Amygdala (tissue), 56 donors: ENCODE measurements at regions not wholly inside any gene's neighbourhood (a gene's known extent, or its start where the extent isn't known, plus 50 kb on each side); places are given as distances from the start of the nearest gene placed in this dataset.
A peak's percentile ranks its signal among the peaks of the same experiment; 100 is the strongest.
"Not testable (repeated sequence)": the region's sequence is repeated elsewhere in the genome, so short reads cannot be mapped to it uniquely, and the experiment has no call there.

ENCODE experiments used
- DNase-seq, 56 donors: peaks; one replicate each; lab custom pipeline; 2025; lab: John Stamatoyannopoulos, UW

- no peak for DNase-seq
These were observed 615.6 kb upstream of the ADAMTS9 start for GRCh38 chr3:65303431-65303830.

GRCh38 chr3:65291448-65292125, 603.8 kb upstream of the ADAMTS9 start:
- DNase-seq, result no peak

GRCh38 chr3:65288776-65289175, 601.0 kb upstream of the ADAMTS9 start:
- DNase-seq, result no peak

- DNase-seq, result no peak
These were observed 598.2 kb upstream of the ADAMTS9 start for GRCh38 chr3:65285956-65286355.

DNA sequence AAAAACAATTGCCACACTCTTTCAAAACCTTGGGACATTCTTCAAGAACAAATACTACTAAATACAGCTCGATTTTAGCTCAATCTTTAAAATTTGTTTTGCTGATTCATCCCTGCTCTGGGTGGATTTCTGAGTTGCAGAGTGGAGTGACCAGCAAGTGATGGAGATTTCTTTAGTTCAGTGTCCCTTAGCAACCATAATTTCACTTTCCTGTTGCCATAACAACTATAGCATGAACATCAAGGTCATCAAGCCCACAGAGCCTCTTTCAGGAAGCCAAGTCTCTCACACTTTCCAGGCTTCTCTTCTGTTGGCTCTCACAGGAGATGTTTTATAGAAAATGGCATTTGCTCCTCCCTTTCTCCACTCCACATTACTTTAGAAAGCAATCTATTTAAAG, 597.2 kb upstream of the ADAMTS9 start:
- DNase-seq, result peak in 1 of 56 donors; percentile 21

DNA sequence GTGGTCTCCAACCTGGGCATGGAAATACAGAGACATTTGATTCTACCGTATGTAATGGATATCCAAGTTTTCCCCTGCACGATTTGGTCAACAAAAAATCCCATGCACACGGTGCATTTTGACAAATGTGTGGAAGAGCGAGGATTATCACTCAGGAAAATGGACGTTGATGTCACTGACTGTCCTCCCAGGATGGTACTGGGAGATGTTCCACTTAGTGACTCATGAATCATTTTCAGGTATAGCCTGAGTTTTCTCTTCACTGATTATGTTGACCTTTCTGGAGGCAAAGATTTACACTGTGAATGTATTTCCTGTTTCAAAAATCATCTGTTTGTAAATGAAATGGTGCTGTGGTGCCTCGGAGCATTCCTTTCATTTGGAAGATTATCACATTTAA, 596.7 kb upstream of the ADAMTS9 start:
- DNase-seq, result no peak

DNA sequence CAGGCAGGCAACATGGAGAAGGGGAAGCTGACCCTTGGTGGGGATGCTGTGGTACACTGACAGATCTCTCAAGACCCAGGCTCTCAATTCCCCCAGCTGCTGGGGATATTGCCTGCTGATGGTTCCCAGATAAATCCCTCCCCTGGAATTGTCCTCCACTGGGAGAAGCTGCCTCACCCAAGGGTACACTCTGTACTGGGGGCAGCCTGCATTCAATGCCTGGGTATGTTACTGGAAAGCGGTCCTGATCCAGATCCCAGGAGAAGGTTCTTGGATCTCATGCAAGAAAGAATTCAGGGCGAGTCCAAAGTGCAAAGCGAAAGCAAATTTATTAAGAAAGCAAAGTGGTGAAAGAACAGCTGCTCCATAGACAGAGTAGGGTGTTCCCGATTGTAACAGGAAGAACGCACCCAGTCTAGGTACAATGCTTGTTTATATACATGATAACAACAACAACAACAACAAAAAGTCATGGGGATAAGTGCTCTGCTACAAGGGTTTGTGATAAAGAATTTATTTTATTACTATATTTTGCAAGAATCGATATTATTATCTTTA, 591.5 kb upstream of the ADAMTS9 start:
- DNase-seq, result no peak

- no peak for DNase-seq
These were observed 590.0 kb upstream of the ADAMTS9 start for GRCh38 chr3:65277798-65278197.

- DNase-seq, result no peak
These were observed 588.8 kb upstream of the ADAMTS9 start for GRCh38 chr3:65276551-65276950.

DNA sequence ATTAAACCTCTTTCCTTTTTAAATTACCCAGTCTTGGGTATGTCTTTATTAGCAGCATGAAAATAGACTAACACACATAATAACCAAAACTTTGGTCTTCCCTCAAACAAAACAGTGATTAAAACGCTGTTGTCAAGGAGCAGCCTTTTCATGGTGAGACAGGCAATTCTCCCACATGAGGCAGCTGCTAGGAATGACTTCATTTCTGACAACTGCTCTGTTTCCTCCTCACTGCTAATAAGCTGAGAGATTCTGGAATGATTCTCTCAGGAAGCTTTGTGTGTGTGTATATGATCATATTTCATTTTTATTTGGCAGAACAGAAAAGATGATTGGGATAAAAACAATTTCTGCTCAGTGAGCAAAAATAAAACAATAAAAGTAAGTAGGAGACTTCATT, 580.6 kb upstream of the ADAMTS9 start:
- peak in 2 of 56 donors; percentile 9 for DNase-seq

DNA sequence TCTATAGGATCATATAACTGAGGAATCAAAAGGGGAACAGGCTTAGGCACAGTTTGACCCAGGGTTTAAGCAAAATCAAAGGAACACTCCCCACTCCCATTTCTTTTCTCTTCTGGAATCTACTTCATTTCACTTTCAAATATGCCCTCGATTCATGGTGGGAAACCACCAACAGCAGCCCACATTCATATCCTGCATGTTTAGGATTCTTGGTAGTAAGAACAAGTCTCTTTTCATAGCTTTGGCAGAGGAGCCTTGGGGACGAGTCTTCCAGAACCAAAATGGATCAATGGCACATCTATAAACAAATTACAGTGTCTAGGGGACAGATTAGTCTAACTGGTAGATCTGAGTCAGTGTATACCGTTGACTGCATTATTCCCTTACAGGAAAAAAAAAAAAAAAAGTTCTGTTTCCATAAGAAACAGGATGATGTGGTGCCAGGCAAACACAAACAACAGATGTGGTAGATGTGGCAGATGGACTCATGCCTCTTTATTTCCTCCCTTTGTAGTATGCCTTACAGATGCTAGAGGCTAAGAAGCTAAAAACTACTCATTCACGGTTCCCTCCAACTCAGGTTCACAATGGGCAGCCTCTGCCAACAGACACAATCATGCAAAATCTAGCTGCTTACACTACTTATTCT, 578.3 kb upstream of the ADAMTS9 start:
- DNase-seq, result no peak

- DNase-seq, result no peak
These were observed 577.7 kb upstream of the ADAMTS9 start for GRCh38 chr3:65265511-65265910.

GRCh38 chr3:65262548-65262947, 574.7 kb upstream of the ADAMTS9 start:
- no peak for DNase-seq

- no peak for DNase-seq
These were observed 572.1 kb upstream of the ADAMTS9 start for GRCh38 chr3:65259946-65260345.

- not testable (repeated sequence) for DNase-seq
These were observed 565.1 kb upstream of the ADAMTS9 start for GRCh38 chr3:65252914-65253313.

- DNase-seq, result no peak
These were observed 564.5 kb upstream of the ADAMTS9 start for GRCh38 chr3:65252266-65252665.

- peak in 1 of 56 donors; percentile 7 for DNase-seq
These were observed 563.6 kb upstream of the ADAMTS9 start for GRCh38 chr3:65251375-65251774.

GRCh38 chr3:65246561-65246960, 558.8 kb upstream of the ADAMTS9 start:
- DNase-seq, result no peak

GRCh38 chr3:65245133-65246063, 557.6 kb upstream of the ADAMTS9 start:
- DNase-seq, result no peak

DNA sequence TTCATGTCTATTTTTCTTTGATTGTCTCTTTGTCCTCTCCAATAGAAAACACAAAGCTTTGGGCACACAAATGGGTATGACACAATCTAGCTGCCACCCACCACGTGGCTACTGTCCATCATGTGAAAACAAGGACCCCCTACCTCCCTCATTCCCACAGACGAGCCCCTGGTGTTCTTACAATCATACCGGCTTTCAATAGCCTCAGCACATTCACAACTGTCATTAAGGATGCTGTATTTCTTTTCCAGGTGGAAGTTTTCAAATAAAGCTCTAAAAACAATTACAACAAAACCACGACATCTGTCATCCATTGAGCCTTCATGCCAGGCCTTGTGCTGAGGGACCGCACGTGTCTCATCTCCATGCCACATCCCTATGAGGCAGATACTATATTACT, 552.6 kb upstream of the ADAMTS9 start:
- no peak for DNase-seq

DNA sequence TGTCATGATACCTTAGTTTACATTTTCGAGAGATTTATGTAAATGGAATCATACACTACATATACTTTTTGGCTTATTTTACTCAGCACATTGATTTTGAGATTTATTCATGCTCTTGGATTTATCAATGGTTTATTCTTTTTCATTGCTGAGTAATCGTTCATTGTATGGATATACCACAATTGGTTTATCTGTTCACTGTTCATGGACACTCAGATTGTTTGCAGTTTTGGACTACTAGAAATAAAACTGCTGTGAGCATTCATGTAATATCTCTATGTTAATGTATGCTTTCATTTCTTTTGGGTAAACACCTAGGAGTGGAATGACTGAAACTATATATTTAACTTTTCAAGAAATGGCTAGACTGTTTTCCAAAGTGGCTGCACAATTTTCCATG, 550.9 kb upstream of the ADAMTS9 start:
- DNase-seq, result no peak
